Vagina (tissue), 2 donors: ENCODE measurements at regions not wholly inside any gene's neighbourhood (a gene's known extent, or its start where the extent isn't known, plus 50 kb on each side); places are given as distances from the start of the nearest gene placed in this dataset.
A peak's percentile ranks its signal among the peaks of the same experiment; 100 is the strongest.

ENCODE experiments used
- DNase-seq, 2 donors: peaks; one replicate each; pipeline ENCODE4 v3.0.0-alpha.2; 2017; ENCODE audit errors: extremely low spot score in 2 of 2
- H3K27ac ChIP-seq: fragments of 200-600 bp; sonication (generic); one replicate; pipeline ENCODE4 v1.5.1; 2019
- H3K27me3 ChIP-seq: fragments of 200-600 bp; sonication (generic); one replicate; pipeline ENCODE4 v1.5.1; 2019
- H3K36me3 ChIP-seq, 2 donors: fragments of 200-600 bp; sonication (generic); one replicate each; pipeline ENCODE4 v1.5.1; 2017 to 2019
- H3K4me1 ChIP-seq: fragments of 200-600 bp; sonication (generic); one replicate; pipeline ENCODE4 v1.5.1; 2019
- H3K4me3 ChIP-seq, 2 donors: fragments of 200-600 bp; sonication (generic); 1 replicate in 1 of 2; 2 replicates in 1 of 2; pipeline ENCODE4 v1.5.1; 2016 to 2019
- H3K9me3 ChIP-seq: fragments of 200-600 bp; sonication (generic); one replicate; pipeline ENCODE4 v1.5.1; 2019
- POLR2A ChIP-seq, 2 donors: fragments of 450-650 bp; IDR thresholded peaks; one replicate each; pipeline ENCODE4 v1.6.1; 2017; ENCODE audit warnings: antibody characterized with exemption in 2 of 2, mild to moderate bottlenecking in 2 of 2, moderate library complexity in 2 of 2
- POLR2AphosphoS5 ChIP-seq, 2 donors: sonication (generic); formaldehyde crosslinking; IDR thresholded peaks; one replicate each; pipeline ENCODE4 v1.9.0; 2017; ENCODE audit warnings: antibody characterized with exemption in 2 of 2, mild to moderate bottlenecking in 2 of 2, low read depth in 1 of 2; ENCODE audit not compliant: insufficient read depth in 1 of 2
- intact Hi-C: fragments of 100-400 bp; cut with DNase I; formaldehyde crosslinking; loops from one replicate; pipeline ENCODE4 v1.15.1; 2023
- TF ChIP-seq, protein P1 (sequence below), 3 experiments: fragments of 450-650 bp in 2 of 3; fragments of 200-600 bp in 1 of 3; sonication (generic) in 1 of 3; IDR thresholded peaks; one replicate each; pipeline ENCODE4 v1.5.1; 2017 to 2019; ENCODE audit warnings: antibody characterized with exemption in 3 of 3, mild to moderate bottlenecking in 2 of 3, moderate library complexity in 2 of 3

GRCh38 chr19:33962161-33962560, 165.5 kb downstream of the KCTD15 start:
- TF ChIP-seq POLR2A (IDR thresholded peaks at IDR 0.05), result no peak
- TF ChIP-seq, protein P1, sequence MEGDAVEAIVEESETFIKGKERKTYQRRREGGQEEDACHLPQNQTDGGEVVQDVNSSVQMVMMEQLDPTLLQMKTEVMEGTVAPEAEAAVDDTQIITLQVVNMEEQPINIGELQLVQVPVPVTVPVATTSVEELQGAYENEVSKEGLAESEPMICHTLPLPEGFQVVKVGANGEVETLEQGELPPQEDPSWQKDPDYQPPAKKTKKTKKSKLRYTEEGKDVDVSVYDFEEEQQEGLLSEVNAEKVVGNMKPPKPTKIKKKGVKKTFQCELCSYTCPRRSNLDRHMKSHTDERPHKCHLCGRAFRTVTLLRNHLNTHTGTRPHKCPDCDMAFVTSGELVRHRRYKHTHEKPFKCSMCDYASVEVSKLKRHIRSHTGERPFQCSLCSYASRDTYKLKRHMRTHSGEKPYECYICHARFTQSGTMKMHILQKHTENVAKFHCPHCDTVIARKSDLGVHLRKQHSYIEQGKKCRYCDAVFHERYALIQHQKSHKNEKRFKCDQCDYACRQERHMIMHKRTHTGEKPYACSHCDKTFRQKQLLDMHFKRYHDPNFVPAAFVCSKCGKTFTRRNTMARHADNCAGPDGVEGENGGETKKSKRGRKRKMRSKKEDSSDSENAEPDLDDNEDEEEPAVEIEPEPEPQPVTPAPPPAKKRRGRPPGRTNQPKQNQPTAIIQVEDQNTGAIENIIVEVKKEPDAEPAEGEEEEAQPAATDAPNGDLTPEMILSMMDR (IDR thresholded peaks at IDR 0.05), result no peak
- TF ChIP-seq POLR2AphosphoS5 (IDR thresholded peaks at IDR 0.05; ENCODE audit: insufficient read depth in 1 of 2, low read depth in 1 of 2), result no peak
- H3K4me3 ChIP-seq, result no peak overlapping the region
- no peaks in the 10 kb centered on the region for H3K4me1 ChIP-seq
- intact Hi-C loops, result no loop called here
- H3K27ac ChIP-seq, result no peak overlapping the region
- no peaks in the 10 kb centered on the region for H3K36me3 ChIP-seq
- H3K27me3 ChIP-seq, result no peaks in the 10 kb centered on the region
- no peaks in the 10 kb centered on the region for H3K9me3 ChIP-seq
- DNase-seq, result peak in 1 of 2 donors; percentile 16

DNA sequence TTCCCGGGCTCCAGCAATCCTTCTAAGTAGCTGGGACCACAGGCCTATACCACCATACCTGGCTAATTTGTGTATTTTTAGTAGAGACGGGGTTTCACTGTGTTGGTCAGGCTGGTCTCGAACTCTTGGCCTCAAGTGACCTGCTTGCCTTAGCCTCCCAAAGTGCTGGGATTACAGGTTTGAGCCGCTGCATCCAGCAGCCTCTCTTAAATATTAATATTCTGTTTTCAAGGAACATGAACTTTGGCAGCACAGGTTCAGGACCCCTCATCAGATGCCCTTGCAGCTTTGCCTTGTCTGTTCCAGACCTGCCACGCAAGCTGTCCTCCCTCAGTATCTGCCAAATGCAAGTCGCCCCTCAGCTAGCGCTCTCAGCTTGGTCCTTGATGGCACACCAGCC, 166.8 kb downstream of the KCTD15 start:
- Histone ChIP-seq H3K27ac (no peak overlapping the region), H3K4me1 (no peaks in the 10 kb centered on the region), H3K4me3 (no peak overlapping the region), H3K27me3 (no peaks in the 10 kb centered on the region), H3K9me3 (no peaks in the 10 kb centered on the region), H3K36me3 (no peaks in the 10 kb centered on the region)
- intact Hi-C loops, result no loop called here
- DNase-seq, result no peak
- TF ChIP-seq POLR2A (IDR thresholded peaks at IDR 0.05) (no peak), POLR2AphosphoS5 (IDR thresholded peaks at IDR 0.05; ENCODE audit: insufficient read depth in 1 of 2, low read depth in 1 of 2) (no peak)
- TF ChIP-seq, protein P1 (IDR thresholded peaks at IDR 0.05), result no peak

GRCh38 chr19:33971073-33971472, 174.4 kb downstream of the KCTD15 start:
- intact Hi-C loops, result no loop called here

GRCh38 chr19:33977756-33978685, 181.4 kb downstream of the KCTD15 start:
- Histone ChIP-seq H3K27me3 (no peaks in the 10 kb centered on the region), H3K4me3 (no peak overlapping the region), H3K4me1 (no peaks in the 10 kb centered on the region), H3K36me3 (no peaks in the 10 kb centered on the region), H3K9me3 (no peaks in the 10 kb centered on the region), H3K27ac (no peak overlapping the region)
- intact Hi-C loops, result no loop called here
- DNase-seq, result no peak
- TF ChIP-seq POLR2A (IDR thresholded peaks at IDR 0.05) (no peak), POLR2AphosphoS5 (IDR thresholded peaks at IDR 0.05; ENCODE audit: insufficient read depth in 1 of 2, low read depth in 1 of 2) (no peak)
- TF ChIP-seq, protein P1 (IDR thresholded peaks at IDR 0.05), result no peak

More at GRCh38 chr19:33971073-33971472, 174.4 kb downstream of the KCTD15 start:
- Histone ChIP-seq H3K4me3 (no peak overlapping the region), H3K9me3 (no peaks in the 10 kb centered on the region), H3K27me3 (no peaks in the 10 kb centered on the region), H3K36me3 (no peaks in the 10 kb centered on the region), H3K27ac (no peak overlapping the region), H3K4me1 (no peaks in the 10 kb centered on the region)
- DNase-seq, result no peak
- no peak for TF ChIP-seq POLR2AphosphoS5 (IDR thresholded peaks at IDR 0.05; ENCODE audit: insufficient read depth in 1 of 2, low read depth in 1 of 2)
- TF ChIP-seq POLR2A (IDR thresholded peaks at IDR 0.05), result no peak
- TF ChIP-seq, protein P1 (IDR thresholded peaks at IDR 0.05), result no peak

GRCh38 chr19:33982706-33983105, 186.0 kb downstream of the KCTD15 start:
- intact Hi-C loops, result no loop called here
- TF ChIP-seq, protein P1 (IDR thresholded peaks at IDR 0.05), result no peak
- TF ChIP-seq POLR2AphosphoS5 (IDR thresholded peaks at IDR 0.05; ENCODE audit: insufficient read depth in 1 of 2, low read depth in 1 of 2) (no peak), POLR2A (IDR thresholded peaks at IDR 0.05) (no peak)

More at GRCh38 chr19:33982706-33983105, 186.0 kb downstream of the KCTD15 start:
- Histone ChIP-seq H3K27me3 (no peaks in the 10 kb centered on the region), H3K27ac (no peak overlapping the region), H3K4me1 (no peaks in the 10 kb centered on the region), H3K36me3 (no peaks in the 10 kb centered on the region), H3K9me3 (no peaks in the 10 kb centered on the region), H3K4me3 (no peak overlapping the region)
- DNase-seq, result no peak
